HG03354 (cell line): ENCODE measurements at regions not wholly inside any gene's neighbourhood (a gene's known extent, or its start where the extent isn't known, plus 50 kb on each side); places are given as distances from the start of the nearest gene placed in this dataset.
"Not testable (repeated sequence)": the region's sequence is repeated elsewhere in the genome, so short reads cannot be mapped to it uniquely, and the experiment has no call there.

Experiments used
- ATAC-seq: cut with Tn5 transposase; IDR thresholded peaks from one replicate; pipeline ENCODE4 v1.9.1; 2021; ENCODE audit warnings: mild to moderate bottlenecking; ENCODE audit not compliant: unreplicated experiment, poor library complexity, severe bottlenecking

DNA sequence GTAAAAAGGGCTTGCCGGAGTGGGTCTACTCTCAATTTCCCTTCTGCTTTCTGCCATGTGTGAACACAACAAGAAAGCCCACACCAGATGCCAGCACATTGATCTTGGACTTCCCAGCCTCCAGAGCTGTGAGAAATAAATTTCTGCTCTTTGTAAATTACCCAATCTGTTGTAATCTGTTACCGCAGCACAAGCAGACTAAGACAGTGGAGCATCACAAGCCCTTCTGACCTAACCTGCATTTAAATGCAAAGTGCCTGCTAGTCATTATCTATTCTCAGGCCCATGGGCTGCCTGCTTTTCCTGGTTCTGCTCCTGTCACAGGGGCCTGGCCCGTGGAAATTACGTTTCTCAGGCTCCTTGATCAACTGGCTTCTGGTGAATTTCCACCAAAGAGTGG, 199.3 kb upstream of the AUTS2 start:
- no peak for ATAC-seq

DNA sequence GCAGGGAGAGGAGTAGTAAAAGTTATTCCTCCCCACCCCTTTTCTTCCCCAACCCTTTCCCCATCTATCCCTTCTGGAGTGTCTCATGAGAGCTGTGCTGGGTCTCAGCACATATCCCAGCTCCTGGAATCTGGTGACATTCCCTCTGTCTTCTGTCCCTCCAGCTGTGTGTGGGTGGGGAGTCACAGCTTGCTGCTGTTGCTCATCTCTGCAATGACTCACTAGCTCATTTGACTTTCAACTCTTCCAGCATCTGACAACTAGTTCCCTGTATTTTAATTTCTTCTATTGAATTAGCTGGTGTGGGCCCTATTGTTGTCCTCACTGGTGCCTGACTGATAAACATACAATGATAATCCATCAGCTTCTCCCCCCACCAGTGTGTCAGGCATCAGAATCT, 198.9 kb upstream of the AUTS2 start:
- ATAC-seq = no peak

DNA sequence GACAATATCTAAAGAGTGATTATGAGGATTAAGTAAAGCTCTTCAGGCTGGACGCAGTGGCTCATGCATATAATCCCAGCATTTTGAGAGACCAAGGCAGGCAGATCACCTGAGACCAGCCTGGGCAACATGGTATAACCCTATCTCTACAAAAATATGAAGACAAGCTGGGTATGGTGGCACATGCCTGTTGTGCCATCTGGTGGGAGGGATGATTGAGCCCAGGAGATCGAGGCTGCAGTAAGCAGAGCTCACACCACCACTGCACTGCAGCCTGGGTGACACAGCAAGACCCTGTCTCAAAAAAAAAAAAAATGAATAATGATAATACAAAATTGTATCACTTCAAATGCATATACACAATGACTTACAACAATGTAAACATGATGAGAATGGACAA, 195.6 kb upstream of the AUTS2 start:
- no peak for ATAC-seq

DNA sequence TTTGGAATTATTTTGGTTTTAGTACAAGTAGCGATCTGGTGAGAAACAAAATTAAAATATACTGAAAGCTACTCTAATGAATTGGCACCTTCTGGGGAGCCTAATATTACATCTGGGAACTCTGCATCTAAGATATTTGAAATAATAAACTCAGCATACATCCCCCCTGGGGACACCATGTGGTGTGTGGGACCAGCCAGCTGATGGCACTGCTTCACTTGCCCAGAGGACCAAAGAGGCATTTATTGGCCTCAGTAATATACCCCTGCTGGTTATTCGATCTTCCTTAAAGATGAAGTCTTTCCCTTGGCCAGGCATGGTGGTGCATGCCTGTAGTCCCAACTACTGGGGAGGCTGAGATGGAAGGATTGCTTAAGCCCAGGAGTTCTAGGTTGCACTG, 195.1 kb upstream of the AUTS2 start:
- ATAC-seq = no peak

- ATAC-seq = no peak
Measured at GRCh38 chr7:69411018-69411417, 187.3 kb upstream of the AUTS2 start.

- ATAC-seq = no peak
Measured at GRCh38 chr7:69411466-69411865, 186.8 kb upstream of the AUTS2 start.

DNA sequence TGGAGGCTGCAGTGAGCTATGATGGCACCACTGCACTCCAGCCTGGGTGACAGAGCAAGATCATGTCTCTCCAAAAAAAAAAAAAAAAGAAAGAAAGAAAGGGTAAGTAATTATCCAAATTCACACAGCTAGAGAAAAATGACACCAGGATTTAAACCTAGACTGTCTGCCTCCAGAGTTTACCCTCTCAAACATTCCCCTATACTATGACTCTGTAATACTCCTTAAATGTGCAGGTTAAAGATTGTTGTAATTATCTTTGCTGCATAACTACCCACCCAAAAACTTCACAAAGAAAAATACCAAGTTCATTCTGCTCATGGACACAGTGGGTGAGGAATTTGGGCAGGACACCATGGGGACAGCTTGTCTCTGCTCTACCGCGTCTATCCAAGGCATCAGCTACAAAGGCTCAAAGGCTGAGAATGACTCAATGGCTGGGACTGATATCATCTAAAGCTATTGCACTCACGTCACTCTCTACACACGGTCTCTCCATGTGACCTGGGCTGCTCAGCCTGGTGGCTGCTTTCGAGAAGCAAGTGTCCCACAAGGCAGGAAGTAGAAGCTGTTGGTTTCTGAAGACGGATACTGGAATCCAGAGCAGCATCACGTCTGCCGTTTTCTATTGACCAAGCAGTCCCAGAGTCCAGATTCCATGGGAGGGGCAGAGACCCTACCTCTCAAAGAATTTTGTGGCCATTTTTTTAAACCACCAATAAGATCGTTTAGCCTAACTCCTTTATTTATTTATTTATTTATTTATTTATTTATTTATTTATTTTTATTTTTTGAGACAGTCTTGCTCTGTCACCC, 185.7 kb upstream of the AUTS2 start:
- ATAC-seq = peak; percentile 59

DNA sequence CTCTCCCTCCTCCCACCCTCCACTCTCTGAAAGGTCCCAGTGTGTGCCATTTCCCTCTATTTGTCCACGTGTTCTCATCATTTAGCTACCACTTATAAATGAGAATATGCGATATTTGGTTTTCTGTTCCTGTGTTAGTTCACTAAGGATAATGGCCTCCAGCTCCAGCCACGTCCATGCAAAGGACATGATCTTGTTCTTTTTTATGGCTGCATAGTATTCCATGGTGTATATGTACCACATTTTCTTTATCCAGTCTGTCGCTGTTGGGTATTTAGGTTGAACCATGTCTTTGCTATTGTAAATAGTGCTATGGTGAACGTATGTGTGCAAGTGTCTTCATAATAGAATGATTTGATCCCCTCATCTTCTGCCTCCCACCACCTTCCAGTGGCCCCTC, 183.7 kb upstream of the AUTS2 start:
- ATAC-seq = no peak

GRCh38 chr7:69418869-69419670, 179.2 kb upstream of the AUTS2 start:
- no peak for ATAC-seq

GRCh38 chr7:69419934-69420333, 178.3 kb upstream of the AUTS2 start:
- no peak for ATAC-seq

GRCh38 chr7:69422574-69422985, 175.7 kb upstream of the AUTS2 start:
- no peak for ATAC-seq

- ATAC-seq = no peak
Measured at GRCh38 chr7:69426705-69427104, 171.6 kb upstream of the AUTS2 start.

- no peak for ATAC-seq
Measured at GRCh38 chr7:69428089-69428488, 170.2 kb upstream of the AUTS2 start.

DNA sequence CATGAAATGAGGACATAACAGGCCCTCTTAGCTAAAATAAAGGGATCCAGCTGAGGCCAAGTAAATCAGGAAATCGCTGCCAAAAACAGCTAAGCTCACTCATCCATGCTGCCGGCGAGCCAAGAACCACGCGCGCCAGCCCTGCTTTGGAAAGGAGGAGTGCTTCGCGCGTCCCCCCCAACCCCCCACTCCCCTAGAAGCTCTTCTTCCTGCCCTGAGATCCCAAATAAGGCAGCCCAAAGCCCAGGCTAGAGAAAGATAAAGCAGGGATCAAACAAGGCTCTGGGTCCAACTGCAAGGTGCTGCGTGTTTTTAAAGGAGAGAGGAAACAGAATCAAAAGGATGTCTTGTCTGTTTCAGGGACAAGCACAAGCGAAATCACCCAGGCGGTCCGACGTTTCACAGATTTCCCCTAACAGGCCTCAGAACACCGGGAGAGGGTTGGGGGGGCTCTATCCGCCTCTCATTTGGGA, 168.3 kb upstream of the AUTS2 start:
- ATAC-seq = no peak

GRCh38 chr7:69430384-69431021, 167.8 kb upstream of the AUTS2 start:
- no peak for ATAC-seq

- ATAC-seq = no peak
Measured at GRCh38 chr7:69431626-69432025, 166.6 kb upstream of the AUTS2 start.

DNA sequence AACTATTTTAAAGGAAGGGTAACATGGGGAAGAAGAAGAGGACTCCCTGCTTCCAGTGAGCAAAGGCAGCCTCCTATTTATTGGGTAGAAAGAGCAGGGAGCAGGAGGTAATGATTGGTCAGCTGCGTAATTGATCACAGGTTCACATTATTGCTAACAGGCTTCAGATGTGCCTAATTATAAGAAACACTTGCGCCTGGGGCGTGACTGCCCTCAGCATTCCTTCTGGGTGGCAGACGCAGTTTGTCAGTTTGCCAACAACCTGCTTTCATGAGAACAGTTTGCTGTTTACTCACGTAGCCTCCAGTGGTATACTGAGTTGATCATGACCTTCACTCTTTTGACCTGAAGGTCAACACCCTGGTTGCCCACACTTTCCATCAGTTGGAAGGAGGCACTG, 166.0 kb upstream of the AUTS2 start:
- ATAC-seq = not testable (repeated sequence)

DNA sequence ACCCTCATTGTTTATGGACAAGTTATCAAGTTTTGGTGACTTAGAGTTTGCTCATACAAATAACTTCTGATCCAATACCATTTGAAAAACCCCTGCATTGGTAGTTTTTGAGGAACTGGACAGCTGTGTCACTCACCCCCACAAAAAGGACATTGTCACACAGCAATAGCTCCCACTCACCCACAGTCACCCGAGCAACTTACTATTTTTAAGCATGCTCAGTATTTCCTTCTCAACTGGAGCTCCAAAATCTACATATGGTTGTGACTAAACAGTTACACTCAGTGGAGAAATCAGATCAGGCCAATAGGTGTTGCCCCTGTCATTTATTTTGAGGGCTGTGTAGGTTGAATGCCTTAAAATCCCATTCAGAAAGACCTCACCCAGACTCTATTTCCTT, 165.2 kb upstream of the AUTS2 start:
- ATAC-seq = no peak

GRCh38 chr7:69434398-69434815, 163.9 kb upstream of the AUTS2 start:
- ATAC-seq = no peak

DNA sequence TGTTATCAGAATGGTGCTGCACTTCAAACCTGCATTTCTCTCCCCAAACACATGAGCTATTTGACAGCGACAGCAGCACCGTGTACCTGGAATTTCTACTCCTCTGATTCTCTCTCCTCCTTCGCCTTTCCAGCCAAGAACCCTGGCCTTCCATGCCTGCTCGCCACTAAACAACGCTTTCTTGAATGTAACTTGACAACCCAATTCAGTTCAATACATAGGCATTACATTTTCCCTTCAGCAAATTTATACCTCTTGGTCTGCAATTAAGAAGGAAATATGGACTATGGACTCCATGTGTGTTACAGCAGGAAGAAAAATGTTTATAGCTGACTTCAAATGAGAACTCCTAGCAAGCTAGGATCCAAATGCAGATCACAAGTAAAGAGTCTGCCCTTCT, 162.6 kb upstream of the AUTS2 start:
- no peak for ATAC-seq

GRCh38 chr7:69436946-69437345, 161.3 kb upstream of the AUTS2 start:
- no peak for ATAC-seq
